ENCODE measurements at regions not wholly inside any gene's neighbourhood (a gene's known extent, or its start where the extent isn't known, plus 50 kb on each side); places are given as distances from the start of the nearest gene placed in this dataset.

GRCh38 chr5:58369513-58370190 lies 90.2 kb downstream of the PLK2 start:
- TF ChIP-seq CTCF (IDR thresholded peaks at IDR 0.05; ENCODE audit: borderline replicate concordance, extremely low read depth, low read length, poor library complexity, severe bottlenecking) = no peak
- no peak for TF ChIP-seq EZH2 (IDR thresholded peaks at IDR 0.05; ENCODE audit: borderline replicate concordance, low read depth, low read length, severe bottlenecking)
